ENCODE measurements at regions not wholly inside any gene's neighbourhood (a gene's known extent, or its start where the extent isn't known, plus 50 kb on each side); places are given as distances from the start of the nearest gene placed in this dataset.
"Not testable (repeated sequence)": the region's sequence is repeated elsewhere in the genome, so short reads cannot be mapped to it uniquely, and the experiment has no call there.

DNA sequence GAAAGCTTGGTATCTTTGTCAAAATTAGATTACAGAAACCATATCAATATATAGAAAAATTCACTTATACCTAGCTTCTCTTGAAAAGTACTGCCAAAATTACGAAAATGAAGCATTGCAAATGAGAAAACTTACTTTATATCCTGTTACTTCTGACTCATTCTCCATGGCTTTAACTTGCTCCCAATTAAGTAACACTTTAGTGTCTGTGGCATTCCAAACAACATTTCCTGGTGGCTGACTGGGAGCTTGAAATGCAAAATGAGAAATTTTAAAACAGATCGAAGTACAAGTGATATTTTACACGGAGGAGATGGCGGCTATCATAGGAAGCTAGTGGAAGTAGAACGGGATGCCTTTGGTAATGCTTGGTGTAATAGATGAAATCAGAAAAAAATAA is 347.3 kb downstream of the CNTN3 start:
- no peak for FAIRE-seq
- TF ChIP-seq POU2F2 (IDR thresholded peaks at IDR 0.05; ENCODE audit: low read depth, low read length) = no peak
- no peak for TF ChIP-seq SPI1 (IDR thresholded peaks at IDR 0.05; ENCODE audit: low read depth, low read length)
- no peak for TF ChIP-seq PAX5 (IDR thresholded peaks at IDR 0.05; ENCODE audit: insufficient read depth, low read length, severe bottlenecking)
- no peak for DNase-seq (ENCODE audit: insufficient read length, low spot score)

- DNase-seq (ENCODE audit: insufficient read length, low spot score) = no peak
- TF ChIP-seq POU2F2 (IDR thresholded peaks at IDR 0.05; ENCODE audit: low read depth, low read length) (no peak), PAX5 (IDR thresholded peaks at IDR 0.05; ENCODE audit: insufficient read depth, low read length, severe bottlenecking) (no peak), POLR2AphosphoS5 (IDR thresholded peaks at IDR 0.05; ENCODE audit: low read depth, low read length) (no peak), TAF1 (IDR thresholded peaks at IDR 0.05; ENCODE audit: low read depth, low read length) (no peak), POLR2A (IDR thresholded peaks at IDR 0.05; ENCODE audit: low read depth, low read length) (no peak), SPI1 (IDR thresholded peaks at IDR 0.05; ENCODE audit: low read depth, low read length) (no peak)
- FAIRE-seq = no peak
Measured at GRCh38 chr3:74265069-74265468, 349.4 kb downstream of the CNTN3 start.

DNA sequence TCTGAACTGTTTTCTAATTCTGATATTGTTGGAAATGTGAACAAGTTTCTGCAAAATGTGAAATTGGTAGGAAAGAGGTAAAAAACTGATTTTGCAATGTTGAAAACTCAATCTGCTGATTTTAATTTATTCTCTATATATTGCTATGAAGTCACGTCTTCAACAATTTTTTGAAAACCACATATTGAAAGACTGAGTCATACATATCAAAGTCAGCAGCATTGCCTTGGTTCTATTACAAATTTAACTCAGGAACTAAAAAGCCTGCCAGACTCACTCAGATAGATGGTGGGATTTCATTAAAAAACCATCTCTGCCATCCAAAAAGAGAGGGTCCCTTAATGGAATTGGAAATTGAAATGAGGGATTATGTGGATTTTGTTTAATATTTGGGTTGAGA is 351.4 kb downstream of the CNTN3 start:
- TF ChIP-seq SPI1 (IDR thresholded peaks at IDR 0.05; ENCODE audit: low read depth, low read length) (no peak), POLR2A (IDR thresholded peaks at IDR 0.05; ENCODE audit: low read depth, low read length) (no peak), TAF1 (IDR thresholded peaks at IDR 0.05; ENCODE audit: low read depth, low read length) (no peak), POLR2AphosphoS5 (IDR thresholded peaks at IDR 0.05; ENCODE audit: low read depth, low read length) (no peak), PAX5 (IDR thresholded peaks at IDR 0.05; ENCODE audit: insufficient read depth, low read length, severe bottlenecking) (no peak), POU2F2 (IDR thresholded peaks at IDR 0.05; ENCODE audit: low read depth, low read length) (no peak)
- DNase-seq (ENCODE audit: insufficient read length, low spot score) (no peak), FAIRE-seq (no peak)

DNA sequence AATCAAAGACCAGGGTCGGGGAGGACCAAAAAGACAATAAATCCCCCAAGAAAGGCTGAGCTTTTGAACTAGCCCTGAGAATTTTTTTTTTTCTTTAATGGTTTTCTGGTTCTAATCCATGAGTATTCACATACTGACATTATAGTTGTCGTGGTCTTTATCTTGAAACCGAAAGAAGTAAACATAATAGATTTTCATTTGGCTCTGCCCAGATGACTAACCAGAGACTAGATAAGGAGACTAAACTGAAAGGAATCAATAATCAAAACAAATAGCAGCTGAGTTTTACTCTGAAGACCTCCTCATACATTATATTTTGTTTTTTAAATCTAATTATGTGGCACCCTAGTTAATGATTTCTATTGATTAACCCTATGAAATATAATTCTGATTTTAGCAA is 381.4 kb downstream of the CNTN3 start:
- no peak for FAIRE-seq
- no peak for DNase-seq (ENCODE audit: insufficient read length, low spot score)
- TF ChIP-seq SPI1 (IDR thresholded peaks at IDR 0.05; ENCODE audit: low read depth, low read length) (no peak), POLR2A (IDR thresholded peaks at IDR 0.05; ENCODE audit: low read depth, low read length) (no peak), POU2F2 (IDR thresholded peaks at IDR 0.05; ENCODE audit: low read depth, low read length) (no peak), TAF1 (IDR thresholded peaks at IDR 0.05; ENCODE audit: low read depth, low read length) (no peak)

DNA sequence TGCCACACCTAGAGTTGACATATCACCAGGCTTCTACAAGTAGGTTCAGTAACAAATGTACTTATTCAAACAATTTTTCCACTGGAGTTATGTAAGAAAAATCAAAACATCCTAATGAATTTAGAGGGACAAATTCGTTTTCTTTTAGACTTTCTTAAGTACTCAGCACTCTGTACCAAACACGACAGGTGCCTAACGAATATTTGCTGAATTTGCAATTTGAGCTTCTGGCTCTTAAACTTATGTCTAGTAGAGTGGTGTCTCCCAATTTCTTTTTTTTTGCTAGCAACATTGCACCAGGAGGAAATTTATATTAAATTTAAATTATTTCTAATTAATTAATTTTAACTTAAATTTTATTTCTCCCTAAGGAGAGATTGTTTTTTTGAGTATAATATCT is 397.0 kb downstream of the CNTN3 start:
- TF ChIP-seq TAF1 (IDR thresholded peaks at IDR 0.05; ENCODE audit: low read depth, low read length) (no peak), POLR2AphosphoS5 (IDR thresholded peaks at IDR 0.05; ENCODE audit: low read depth, low read length) (no peak), SPI1 (IDR thresholded peaks at IDR 0.05; ENCODE audit: low read depth, low read length) (no peak), POU2F2 (IDR thresholded peaks at IDR 0.05; ENCODE audit: low read depth, low read length) (no peak), PAX5 (IDR thresholded peaks at IDR 0.05; ENCODE audit: insufficient read depth, low read length, severe bottlenecking) (no peak), POLR2A (IDR thresholded peaks at IDR 0.05; ENCODE audit: low read depth, low read length) (no peak)
- no peak for DNase-seq (ENCODE audit: insufficient read length, low spot score)
- no peak for FAIRE-seq

DNA sequence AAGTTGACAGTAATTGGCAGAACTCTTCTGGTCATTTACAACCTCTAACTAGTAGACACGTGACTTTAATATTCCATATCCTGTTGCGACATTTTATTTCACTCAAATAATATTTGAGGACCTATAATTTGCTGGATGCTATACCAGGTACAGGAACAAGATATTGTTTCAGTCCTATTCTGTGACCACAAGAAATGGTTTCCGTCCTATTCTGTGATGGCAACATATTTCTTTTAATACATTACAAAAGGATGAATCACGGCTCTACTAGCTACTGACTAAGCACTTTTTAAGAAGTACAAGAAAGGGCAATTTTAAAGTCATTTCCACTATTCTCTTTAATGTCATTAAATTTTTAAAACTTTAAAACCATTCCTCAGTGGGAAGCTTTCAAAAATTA is 400.2 kb downstream of the CNTN3 start:
- DNase-seq (ENCODE audit: insufficient read length, low spot score) (no peak), FAIRE-seq (no peak)
- TF ChIP-seq POLR2AphosphoS5 (IDR thresholded peaks at IDR 0.05; ENCODE audit: low read depth, low read length) = no peak
- TF ChIP-seq POLR2A (IDR thresholded peaks at IDR 0.05; ENCODE audit: low read depth, low read length) = no peak
- TF ChIP-seq TAF1 (IDR thresholded peaks at IDR 0.05; ENCODE audit: low read depth, low read length) = no peak
- TF ChIP-seq PAX5 (IDR thresholded peaks at IDR 0.05; ENCODE audit: insufficient read depth, low read length, severe bottlenecking) = no peak
- no peak for TF ChIP-seq POU2F2 (IDR thresholded peaks at IDR 0.05; ENCODE audit: low read depth, low read length)
- TF ChIP-seq SPI1 (IDR thresholded peaks at IDR 0.05; ENCODE audit: low read depth, low read length) = no peak

GRCh38 chr3:74210739-74211138 is 403.7 kb downstream of the CNTN3 start:
- FAIRE-seq (no peak), DNase-seq (ENCODE audit: insufficient read length, low spot score) (no peak)
- TF ChIP-seq TAF1 (IDR thresholded peaks at IDR 0.05; ENCODE audit: low read depth, low read length) (no peak), SPI1 (IDR thresholded peaks at IDR 0.05; ENCODE audit: low read depth, low read length) (no peak), POU2F2 (IDR thresholded peaks at IDR 0.05; ENCODE audit: low read depth, low read length) (no peak)

- DNase-seq (ENCODE audit: insufficient read length, low spot score) = no peak
- FAIRE-seq = no peak
- TF ChIP-seq SPI1 (IDR thresholded peaks at IDR 0.05; ENCODE audit: low read depth, low read length) (no peak), POU2F2 (IDR thresholded peaks at IDR 0.05; ENCODE audit: low read depth, low read length) (no peak), TAF1 (IDR thresholded peaks at IDR 0.05; ENCODE audit: low read depth, low read length) (no peak), POLR2A (IDR thresholded peaks at IDR 0.05; ENCODE audit: low read depth, low read length) (no peak), PAX5 (IDR thresholded peaks at IDR 0.05; ENCODE audit: insufficient read depth, low read length, severe bottlenecking) (no peak)
Measured at GRCh38 chr3:74200952-74201351, 413.5 kb downstream of the CNTN3 start.

GRCh38 chr3:74178664-74179063 is 435.8 kb downstream of the CNTN3 start:
- not testable (repeated sequence) for FAIRE-seq; DNase-seq (ENCODE audit: insufficient read length, low spot score)

DNA sequence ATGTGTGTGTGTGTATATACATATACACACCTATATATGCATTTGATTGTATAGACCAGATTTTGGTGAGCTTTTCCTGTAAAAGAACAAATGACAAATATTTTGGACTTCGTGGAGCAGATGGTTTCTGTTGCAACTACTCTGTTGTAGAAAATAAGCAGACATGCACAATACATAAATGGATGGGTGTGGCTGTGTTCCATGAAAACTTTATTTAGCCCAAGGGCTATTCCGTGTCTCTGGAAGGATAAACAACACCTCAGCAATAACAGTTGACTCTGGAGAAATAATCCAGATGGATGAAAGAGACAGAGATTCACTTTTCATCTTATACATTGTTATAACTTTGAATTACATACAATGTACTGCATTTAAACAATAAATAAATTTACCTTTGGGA is 441.4 kb downstream of the CNTN3 start:
- TF ChIP-seq PAX5 (IDR thresholded peaks at IDR 0.05; ENCODE audit: insufficient read depth, low read length, severe bottlenecking) = no peak
- no peak for TF ChIP-seq POLR2AphosphoS5 (IDR thresholded peaks at IDR 0.05; ENCODE audit: low read depth, low read length)
- TF ChIP-seq POLR2A (IDR thresholded peaks at IDR 0.05; ENCODE audit: low read depth, low read length) = no peak
- no peak for TF ChIP-seq POU2F2 (IDR thresholded peaks at IDR 0.05; ENCODE audit: low read depth, low read length)
- no peak for TF ChIP-seq TAF1 (IDR thresholded peaks at IDR 0.05; ENCODE audit: low read depth, low read length)
- no peak for TF ChIP-seq SPI1 (IDR thresholded peaks at IDR 0.05; ENCODE audit: low read depth, low read length)
- DNase-seq (ENCODE audit: insufficient read length, low spot score) = no peak
- FAIRE-seq = no peak

GRCh38 chr3:74167926-74168325 is 446.5 kb downstream of the CNTN3 start:
- no peak for DNase-seq (ENCODE audit: insufficient read length, low spot score)

More at GRCh38 chr3:74167926-74168325, 446.5 kb downstream of the CNTN3 start:
- no peak for FAIRE-seq
- TF ChIP-seq POLR2AphosphoS5 (IDR thresholded peaks at IDR 0.05; ENCODE audit: low read depth, low read length) (no peak), POU2F2 (IDR thresholded peaks at IDR 0.05; ENCODE audit: low read depth, low read length) (no peak), SPI1 (IDR thresholded peaks at IDR 0.05; ENCODE audit: low read depth, low read length) (no peak), TAF1 (IDR thresholded peaks at IDR 0.05; ENCODE audit: low read depth, low read length) (no peak), POLR2A (IDR thresholded peaks at IDR 0.05; ENCODE audit: low read depth, low read length) (no peak), PAX5 (IDR thresholded peaks at IDR 0.05; ENCODE audit: insufficient read depth, low read length, severe bottlenecking) (no peak)

All from GM12891 (cell line).